ENCODE measurements at regions not wholly inside any gene's neighbourhood (a gene's known extent, or its start where the extent isn't known, plus 50 kb on each side); places are given as distances from the start of the nearest gene placed in this dataset.

DNA sequence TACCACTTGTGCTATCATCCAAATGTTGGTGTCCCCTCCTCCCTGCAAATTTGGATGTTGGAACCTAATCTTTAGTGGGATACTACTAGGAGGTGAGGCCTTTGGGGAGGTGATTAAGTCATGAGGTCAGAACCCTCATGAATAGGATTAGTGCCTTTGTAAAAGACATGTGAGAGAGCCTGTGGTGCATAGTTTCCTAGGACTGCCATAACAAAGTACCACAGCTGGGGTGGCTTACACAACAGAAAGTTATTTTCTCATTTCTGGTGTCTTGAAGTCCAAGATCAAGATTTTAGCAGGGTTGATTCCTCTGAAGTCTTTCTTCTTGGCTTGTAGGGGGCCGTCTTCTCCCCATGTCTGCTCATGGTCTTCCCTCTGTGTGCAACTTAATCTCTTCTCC, 562.6 kb upstream of the ARGLU1 start:
- DNase-seq (ENCODE audit: low spot score) (no peak), FAIRE-seq (no peak)

DNA sequence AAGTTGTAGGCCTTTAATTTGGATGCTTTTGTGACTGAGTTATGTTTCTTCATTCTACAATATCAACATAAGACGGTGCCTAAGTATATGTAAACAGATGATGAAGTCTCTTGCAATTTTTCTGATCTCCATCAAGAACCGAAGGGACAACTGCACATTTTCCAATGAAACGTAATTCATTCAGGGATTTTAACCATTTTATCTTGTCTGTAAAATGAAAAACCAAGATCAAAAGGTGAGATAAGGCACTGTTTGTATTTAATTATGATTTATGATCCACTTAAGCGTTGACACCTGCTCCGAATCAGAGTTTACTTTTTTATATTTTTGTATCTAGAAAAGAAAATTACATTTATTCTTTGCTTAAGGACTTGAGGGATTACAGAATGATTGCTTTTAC, 556.8 kb upstream of the ARGLU1 start:
- no peak for FAIRE-seq
- no peak for DNase-seq (ENCODE audit: low spot score)

DNA sequence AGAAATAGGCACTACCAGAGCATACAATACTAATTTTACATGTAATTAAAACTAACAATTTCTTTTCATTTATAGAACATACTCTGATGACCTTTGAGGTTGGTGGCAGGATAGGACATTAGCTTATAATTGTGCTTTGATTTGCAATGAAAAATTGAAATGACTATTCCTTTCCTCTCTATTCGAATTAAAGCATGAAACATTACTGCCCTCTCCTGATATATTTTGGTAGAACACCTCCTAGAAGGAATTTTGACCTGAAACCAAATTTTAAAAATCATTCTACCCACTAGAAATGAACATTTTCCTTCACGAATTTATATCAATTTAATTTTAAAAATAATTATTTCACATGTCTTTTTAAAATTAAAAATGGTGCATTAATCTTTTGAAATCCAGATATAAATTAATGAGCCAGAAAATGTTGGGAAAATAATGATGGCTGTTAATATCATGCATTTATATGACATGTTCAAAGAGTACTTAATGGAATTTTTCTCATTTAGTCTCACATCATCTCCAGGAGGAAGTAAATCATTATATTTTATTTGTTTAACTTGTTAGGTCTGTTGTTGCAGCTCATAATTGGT, 556.3 kb upstream of the ARGLU1 start:
- no peak for DNase-seq (ENCODE audit: low spot score)

DNA sequence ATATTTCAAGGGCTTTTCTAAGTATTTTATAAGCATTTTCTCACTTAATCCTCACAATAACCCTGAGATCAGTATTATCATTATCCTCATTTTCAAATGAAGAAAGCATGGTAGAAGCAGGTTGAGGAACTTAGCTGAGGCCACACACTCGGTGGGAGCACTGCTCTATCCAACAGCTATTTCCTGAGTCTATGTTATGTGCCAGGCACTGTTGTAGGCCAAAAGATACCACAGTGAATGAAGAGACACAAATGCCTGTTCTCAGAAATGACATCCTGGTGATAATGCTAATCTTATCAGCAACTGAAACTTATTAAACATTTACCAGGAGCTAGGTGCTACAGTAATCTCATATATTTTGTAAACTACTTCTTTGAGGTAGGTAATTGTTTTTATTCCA, 553.9 kb upstream of the ARGLU1 start:
- FAIRE-seq (no peak), DNase-seq (ENCODE audit: low spot score) (no peak)

More for the DNA sequence above, 556.3 kb upstream of the ARGLU1 start:
- no peak for FAIRE-seq

DNA sequence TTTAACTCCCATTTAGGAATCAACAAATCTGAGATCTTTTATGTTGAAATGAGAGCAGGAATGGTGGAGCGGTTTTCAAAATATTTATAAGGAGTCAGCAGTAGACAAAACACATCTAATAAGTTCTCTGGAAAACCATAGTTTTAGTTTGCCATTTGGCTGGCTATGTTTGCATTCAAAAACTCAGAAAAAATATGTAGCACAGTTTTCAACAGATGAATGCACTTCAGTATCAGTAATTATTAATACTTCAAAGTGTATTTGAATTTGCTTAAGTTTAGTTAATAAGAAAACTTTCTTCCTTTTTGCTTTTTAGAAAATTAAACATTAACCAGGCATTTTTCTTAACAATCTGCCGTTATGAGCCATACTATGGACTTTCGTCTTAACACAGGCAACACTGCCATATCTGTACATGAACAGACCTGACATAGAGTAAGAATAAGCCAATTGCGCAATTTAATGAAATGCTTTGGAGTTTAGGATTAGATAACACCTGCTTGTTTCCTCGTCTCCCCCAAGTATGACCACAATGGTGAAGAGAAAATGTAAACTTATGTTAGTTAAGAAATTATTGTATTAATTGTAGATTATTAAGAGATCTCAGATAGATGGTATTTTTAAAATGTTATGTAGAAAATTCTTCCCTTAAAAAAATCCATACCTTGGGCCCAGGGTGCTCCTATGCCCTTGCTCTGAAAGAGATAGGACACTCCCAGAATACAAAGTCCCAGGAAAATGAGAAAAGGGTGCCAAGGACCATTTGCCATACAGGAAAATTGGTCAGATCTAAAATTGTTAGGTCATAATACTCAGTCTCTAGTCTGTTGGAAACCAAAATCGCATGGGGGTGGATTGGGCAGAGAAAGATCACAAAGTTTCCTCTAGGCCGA, 552.3 kb upstream of the ARGLU1 start:
- FAIRE-seq (no peak), DNase-seq (ENCODE audit: low spot score) (no peak)

DNA sequence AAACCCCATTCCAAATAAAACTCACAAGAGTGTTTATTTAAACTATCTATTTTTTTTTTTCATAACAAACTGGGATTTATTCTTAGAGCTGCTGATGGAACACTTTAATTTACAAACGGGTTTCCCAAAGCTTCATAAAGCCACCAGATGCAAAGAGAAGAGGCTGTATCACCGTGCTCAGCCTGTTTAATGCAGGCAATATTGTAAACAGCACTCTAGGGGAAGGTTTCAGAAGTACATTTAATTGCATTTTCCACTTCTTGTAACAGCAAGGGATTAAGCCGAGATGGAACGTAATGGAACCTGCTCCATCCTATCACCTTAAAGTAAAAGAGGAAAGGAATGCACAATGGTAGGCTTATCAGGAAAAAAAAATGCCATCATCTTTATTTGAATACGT, 550.6 kb upstream of the ARGLU1 start:
- DNase-seq (ENCODE audit: low spot score) = no peak
- no peak for FAIRE-seq

DNA sequence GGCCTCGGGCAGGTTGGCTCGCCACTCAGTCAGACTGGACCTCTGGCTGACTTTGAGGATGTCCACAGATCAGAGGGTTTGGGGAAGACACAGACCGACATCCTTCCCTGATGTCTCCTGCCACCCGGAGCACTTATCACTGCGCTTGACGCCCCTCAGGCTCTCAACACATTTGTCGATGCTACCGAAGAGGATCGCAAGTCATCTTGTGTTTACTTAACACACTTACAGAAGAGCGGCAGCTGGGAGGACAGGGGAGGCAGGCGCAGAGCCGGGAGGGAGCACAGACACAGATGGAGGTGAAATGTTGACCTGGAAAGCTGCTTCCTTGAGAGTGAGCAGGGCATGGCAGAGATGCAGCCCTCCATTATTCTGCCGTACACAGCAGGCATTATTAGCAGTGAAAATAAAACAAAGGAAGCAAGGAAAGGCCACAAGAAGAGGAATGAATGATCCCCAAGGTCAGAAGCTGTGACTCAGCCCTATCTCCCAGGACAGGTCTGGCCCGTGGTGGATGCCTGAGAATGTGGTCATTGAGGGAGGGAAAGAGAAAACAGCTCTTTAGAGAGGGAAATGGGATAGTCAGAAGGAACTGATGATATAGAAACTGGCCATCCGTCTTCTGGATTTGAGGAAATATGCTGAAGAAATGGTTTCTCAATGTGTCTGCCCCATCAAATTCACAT, 549.5 kb upstream of the ARGLU1 start:
- FAIRE-seq (no peak), DNase-seq (ENCODE audit: low spot score) (no peak)

DNA sequence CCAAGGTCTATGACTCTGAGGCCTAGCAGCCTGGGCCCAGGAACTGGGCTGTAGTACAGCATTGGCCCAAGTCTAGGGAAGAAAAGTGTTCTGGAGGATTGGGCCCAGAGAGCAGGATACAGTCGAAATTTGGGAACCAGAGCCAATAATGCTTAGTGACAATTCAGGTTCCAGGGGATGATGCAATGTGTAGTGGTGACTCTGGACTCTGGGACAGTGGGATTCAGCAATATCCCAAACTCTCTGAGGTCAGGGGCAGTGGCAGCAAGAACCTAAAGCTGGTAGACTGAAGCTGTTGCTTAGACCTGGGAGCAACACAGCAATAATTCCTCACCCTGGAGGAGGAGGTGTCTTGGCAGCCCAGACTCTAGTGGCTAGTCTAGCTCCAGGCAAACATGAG, 545.5 kb upstream of the ARGLU1 start:
- FAIRE-seq (no peak), DNase-seq (ENCODE audit: low spot score) (no peak)

DNA sequence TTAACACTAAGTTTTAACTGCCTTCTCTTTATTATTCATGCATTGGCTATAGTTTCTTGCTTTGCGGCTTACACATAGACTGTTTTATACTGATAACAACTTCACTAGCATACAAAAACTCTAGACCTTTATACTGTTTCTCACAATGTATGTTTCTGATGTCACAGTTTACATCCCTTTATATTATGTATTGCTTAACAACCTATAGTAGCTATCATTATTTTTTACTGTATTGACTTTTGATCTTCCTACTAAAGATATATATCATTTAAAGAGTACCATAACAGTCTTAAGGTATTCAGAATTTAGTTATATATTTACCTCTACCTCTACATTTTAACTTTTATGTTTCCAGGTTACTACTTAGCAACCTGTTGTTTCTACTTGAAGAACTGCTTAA, 543.3 kb upstream of the ARGLU1 start:
- no peak for FAIRE-seq
- DNase-seq (ENCODE audit: low spot score) = no peak

DNA sequence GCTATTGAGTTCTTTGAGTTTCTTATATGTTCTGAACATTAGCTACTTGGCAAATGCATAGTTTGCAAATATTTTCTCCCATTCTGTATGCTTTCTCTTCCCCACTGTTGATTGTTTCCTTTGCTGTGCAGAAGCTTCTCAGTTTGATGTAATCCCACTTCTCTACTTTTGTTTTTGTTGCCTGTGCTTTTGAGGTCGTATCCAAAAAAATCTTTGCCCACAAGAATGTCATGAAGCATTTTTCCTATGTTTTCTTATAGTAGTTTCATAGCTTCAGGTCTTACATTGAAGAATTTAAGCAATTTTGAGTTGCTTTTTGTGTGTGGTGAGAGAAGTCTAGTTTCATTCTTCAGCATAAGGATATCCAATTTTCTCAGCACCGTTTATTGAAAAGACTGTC, 536.7 kb upstream of the ARGLU1 start:
- no peak for FAIRE-seq
- DNase-seq (ENCODE audit: low spot score) = no peak

DNA sequence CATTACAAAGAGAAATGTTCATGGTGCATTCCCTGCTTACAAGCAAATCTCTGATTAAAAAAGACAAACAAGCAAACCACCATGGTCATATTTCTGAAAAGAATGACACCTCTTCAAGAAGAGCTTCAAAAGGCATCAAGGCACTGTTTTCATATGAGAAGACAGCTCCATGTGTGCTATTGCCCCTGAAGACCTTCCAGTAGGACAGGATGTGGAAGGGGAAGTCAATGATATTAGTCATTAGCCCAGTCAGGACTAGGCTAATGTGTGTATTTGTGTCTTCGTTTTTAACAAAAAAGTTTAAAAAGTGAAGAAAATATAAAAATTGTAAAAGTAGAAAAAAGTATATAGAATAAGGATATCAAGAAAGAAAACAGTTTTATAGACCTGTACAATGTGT, 534.7 kb upstream of the ARGLU1 start:
- DNase-seq (ENCODE audit: low spot score) = no peak
- FAIRE-seq = no peak

DNA sequence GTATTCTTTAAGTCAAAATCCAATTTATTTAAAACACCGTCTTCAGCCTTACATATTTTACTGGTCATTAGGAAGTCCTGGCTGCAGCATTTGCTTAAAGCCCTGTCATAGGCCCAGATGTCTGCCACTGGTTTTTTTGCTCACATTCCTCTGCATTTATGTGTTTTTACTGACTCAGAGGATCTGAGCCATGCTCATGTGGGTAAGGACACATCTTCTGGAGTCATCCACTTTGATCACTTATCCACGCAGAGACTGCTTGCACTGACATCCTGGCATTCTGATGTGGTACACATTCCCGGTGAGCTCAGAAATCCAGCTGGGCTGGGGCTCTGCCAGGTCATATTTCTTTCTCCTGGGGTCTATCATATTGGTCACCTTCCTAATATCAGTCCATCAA, 531.7 kb upstream of the ARGLU1 start:
- FAIRE-seq (no peak), DNase-seq (ENCODE audit: low spot score) (no peak)

DNA sequence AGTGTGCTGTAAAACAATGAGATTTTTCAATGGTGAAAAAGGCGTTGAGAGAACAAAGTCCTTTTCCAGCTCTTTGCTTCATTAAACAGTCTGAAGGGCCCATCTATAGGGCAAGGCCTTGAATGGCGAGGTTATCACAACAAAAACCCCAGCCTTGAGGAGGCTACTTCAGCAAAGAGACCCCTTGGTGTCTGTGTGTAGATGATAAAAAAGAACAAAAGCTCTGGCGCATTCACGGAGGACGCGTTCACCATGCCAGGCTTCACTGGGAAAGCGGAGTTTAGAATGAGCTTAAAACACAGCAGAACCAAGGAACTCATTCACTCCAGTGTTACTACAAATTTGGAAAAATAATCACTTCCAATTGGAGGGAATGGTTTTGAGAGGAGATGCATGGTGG, 530.0 kb upstream of the ARGLU1 start:
- DNase-seq (ENCODE audit: low spot score) (no peak), FAIRE-seq (no peak)

DNA sequence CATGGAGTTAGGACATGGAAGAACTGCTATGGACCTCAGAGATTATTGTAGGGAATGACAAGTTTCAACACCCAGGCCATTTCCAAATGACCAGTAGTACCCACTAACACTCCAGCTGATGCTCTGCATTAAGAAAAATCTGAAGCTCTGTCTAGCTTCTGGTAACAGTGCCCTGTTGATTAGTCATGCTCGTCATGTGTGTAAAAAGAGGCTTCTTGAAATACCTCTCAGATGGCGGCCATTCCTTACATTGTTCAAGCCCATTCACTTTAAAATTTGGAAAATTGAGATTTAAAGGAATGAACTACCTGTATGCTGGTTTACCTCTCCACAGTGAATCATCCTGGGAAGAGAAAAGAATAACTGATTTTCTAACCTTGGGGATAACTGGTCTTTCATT, 527.9 kb upstream of the ARGLU1 start:
- FAIRE-seq = no peak
- DNase-seq (ENCODE audit: low spot score) = no peak

DNA sequence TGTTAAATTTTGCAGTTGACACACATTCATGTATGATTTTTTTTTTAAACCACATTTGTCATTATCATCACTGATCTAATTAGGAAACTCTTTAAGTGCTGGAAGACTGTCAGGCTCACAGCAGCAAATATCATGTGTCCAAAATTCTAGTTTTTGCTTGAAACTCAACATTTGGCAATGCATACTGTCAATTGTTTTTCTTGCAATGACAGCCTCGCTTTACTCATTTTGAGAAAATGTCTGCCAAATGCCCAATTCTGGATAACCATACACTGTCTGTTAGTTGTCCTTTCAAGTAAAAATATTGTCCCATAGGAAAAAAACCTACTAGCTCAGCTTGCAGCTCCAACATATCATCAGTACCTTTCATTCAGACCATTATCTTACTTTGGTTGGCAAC, 523.9 kb upstream of the ARGLU1 start:
- FAIRE-seq (no peak), DNase-seq (ENCODE audit: low spot score) (no peak)

DNA sequence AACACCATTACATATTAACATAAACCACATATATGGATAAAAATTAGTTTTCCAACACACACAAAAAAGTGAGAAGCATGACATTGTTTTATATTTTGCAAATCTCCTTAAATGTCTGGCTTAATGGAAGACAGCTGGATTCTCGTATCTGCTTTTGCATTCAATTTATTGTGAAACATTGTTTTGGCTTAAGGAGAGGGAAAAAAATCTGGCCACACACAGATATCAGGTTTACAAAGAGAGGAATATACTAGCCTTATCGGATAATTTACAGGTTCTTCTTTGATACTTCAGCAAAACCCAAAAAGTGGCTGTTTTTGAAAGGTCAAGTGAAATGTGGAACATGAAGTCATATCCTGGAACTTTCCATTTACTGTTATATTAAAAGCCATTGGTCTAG, 523.5 kb upstream of the ARGLU1 start:
- DNase-seq (ENCODE audit: low spot score) = no peak
- no peak for FAIRE-seq

DNA sequence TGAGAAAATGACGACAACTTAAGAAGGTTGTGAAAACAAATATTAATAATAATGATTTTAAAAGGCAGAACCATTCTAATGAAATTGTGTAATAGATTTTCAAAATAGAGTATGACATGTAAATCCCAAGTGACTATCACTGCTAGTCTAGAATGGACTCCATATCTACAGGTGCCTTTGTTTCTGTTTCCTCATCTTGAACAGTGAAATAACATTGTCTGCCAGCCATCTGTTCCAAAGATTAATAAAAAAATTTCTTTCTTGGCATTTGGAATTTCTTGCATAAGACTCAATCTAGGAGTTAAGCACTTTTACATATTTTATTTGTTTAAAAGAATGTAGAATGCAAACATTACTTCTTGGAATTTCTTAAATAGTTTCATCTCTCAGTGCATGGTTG, 520.1 kb upstream of the ARGLU1 start:
- no peak for DNase-seq (ENCODE audit: low spot score)
- FAIRE-seq = no peak

DNA sequence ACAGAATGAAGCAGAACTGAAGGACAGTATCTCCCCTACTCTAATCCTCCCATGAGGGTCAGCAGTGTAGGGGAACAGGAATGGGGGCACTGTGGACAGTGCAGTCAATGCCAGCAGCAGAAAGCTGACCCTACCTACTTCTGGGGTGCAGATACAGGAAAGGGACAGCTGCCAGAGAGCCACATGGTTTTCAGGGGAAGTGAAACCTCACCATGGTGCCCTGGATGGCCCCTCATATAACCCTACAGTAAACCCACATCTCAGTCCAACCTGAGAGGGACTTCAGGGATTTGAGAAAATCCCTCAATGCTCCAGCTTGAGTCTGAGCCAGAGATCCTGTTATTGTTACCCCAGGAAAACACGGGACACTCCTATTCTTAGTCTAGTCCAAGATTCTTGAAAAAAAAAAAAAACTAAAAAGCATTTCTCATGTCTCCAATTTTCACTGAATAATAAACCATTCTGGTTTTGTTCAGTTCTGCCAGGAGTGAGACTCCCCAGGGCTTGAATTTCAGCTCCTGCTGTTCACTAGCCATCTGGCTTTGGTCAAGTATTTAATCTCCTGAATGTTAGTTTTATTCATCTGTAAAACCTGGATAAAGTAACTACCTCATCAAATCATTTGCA, 511.6 kb upstream of the ARGLU1 start:
- DNase-seq (ENCODE audit: low spot score) (no peak), FAIRE-seq (no peak)

DNA sequence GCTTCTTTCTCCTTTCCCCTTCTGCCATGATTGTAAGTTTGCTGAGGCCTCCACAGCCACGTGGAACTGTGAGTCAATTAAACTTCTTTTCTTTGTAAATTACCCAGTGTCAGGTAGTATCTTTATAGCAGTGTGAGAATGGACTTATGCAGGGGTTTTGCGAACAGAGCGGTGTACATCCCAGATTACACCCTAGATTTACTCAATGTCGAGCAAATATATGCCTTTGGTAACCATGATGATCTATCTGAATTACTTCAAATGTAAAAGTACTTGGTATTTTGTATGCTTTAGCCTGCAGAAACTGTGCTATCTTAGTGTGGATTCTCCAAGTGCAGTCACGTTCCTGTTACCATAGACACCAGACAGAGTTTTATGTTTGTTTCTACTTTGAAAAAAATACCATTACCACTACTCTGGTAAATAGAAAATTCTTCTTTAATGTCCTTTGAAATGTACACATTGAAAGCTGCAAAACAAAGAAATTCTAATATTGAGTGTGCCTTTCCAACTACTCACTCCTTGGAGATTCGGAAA, 510.4 kb upstream of the ARGLU1 start:
- DNase-seq (ENCODE audit: low spot score) = no peak
- FAIRE-seq = no peak

DNA sequence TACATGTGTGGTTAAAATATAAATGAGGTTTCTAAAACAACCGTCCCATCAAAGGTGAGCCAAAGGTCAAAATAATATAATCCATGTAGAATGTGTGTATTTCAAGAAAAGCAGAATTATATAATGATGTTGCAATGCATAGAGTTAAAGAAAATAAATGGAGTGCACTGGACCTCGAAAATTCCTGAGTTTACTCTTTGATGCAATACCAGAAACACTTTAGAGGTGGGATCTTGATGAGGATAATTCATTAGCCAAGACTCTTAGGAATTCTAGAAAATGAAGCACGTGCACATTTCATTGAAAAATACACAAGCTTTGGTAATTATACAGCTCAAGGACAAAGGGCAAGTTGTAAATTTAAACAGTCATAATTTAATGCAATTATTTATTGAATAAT, 508.9 kb upstream of the ARGLU1 start:
- no peak for FAIRE-seq
- DNase-seq (ENCODE audit: low spot score) = no peak

DNA sequence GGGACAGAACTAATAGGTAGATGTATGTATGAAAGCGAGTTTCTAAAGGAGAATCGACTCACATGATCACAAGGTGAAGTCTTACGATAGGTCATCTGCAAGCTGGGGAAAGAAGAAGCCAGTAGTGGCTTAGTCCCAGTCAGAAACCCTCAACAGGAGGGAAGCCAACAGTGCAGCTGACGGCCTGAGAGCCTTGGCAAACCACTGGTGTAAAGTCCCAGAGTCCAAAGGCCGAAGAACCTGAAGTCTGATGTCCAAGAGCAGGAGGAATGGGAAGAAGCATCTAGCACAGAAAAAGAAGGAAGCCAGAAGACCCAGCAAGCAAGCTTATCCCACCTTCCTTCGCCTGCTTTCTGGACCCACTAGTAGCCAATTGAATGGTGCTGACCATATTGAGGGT, 507.6 kb upstream of the ARGLU1 start:
- DNase-seq (ENCODE audit: low spot score) = no peak
- no peak for FAIRE-seq

DNA sequence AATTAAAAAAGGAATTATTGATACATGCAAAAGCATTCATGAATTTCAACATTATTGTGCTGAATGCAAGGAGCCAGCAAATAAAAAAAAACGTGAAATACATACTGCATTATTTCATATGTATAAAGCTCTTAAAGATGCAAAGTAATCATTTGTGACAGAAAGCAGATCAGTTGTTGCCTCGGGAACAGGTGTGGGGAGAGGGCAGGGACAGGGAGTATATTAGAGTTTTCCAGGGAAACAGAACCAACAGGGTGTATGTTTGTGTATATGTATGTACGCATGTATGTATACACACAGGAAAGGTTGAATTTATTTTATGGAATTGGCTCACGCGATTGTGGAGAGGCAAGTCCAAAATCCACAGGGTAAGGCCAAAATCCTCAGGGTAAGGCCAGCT, 502.9 kb upstream of the ARGLU1 start:
- DNase-seq (ENCODE audit: low spot score) = no peak
- no peak for FAIRE-seq
